Neural cell (in vitro differentiated cells): ENCODE measurements at regions not wholly inside any gene's neighbourhood (a gene's known extent, or its start where the extent isn't known, plus 50 kb on each side); places are given as distances from the start of the nearest gene placed in this dataset.

Experiments
- CTCF ChIP-seq: fragments of 450-650 bp; IDR thresholded peaks from 2 replicates; pipeline ENCODE4 v1.5.1; 2014; ENCODE audit warnings: antibody characterized with exemption, mild to moderate bottlenecking, moderate library complexity; ENCODE audit not compliant: poor library complexity, severe bottlenecking
- EP300 ChIP-seq: fragments of 450-650 bp; conservative IDR thresholded peaks from 2 replicates; pipeline ENCODE4 v1.6.1; 2014; ENCODE audit warnings: antibody characterized with exemption, mild to moderate bottlenecking, moderate library complexity; ENCODE audit not compliant: poor library complexity, severe bottlenecking
- EZH2 ChIP-seq: fragments of 200-600, 300-800 bp; shearing (Covaris generic), sonication (generic); IDR thresholded peaks from 2 replicates; pipeline ENCODE4 v1.6.1; 2014; ENCODE audit warnings: antibody characterized with exemption, low read length, borderline replicate concordance, mild to moderate bottlenecking; ENCODE audit not compliant: insufficient read depth, poor library complexity, severe bottlenecking
- MXI1 ChIP-seq: fragments of 450-650 bp; conservative IDR thresholded peaks from 2 replicates; pipeline ENCODE4 v1.6.1; 2014; ENCODE audit warnings: antibody characterized with exemption, mild to moderate bottlenecking; ENCODE audit not compliant: poor library complexity, severe bottlenecking
- POLR2AphosphoS5 ChIP-seq: IDR thresholded peaks from 2 replicates; pipeline ENCODE4 v1.6.1; 2012
- RAD21 ChIP-seq: fragments of 450-650 bp; conservative IDR thresholded peaks from 2 replicates; pipeline ENCODE4 v1.6.1; 2014; ENCODE audit warnings: antibody characterized with exemption, mild to moderate bottlenecking, moderate library complexity
- REST ChIP-seq: IDR thresholded peaks from 2 replicates; pipeline ENCODE4 v1.6.1; 2012; ENCODE audit warnings: borderline replicate concordance
- SMC3 ChIP-seq: fragments of 450-650 bp; conservative IDR thresholded peaks from 2 replicates; pipeline ENCODE4 v1.6.1; 2014; ENCODE audit warnings: antibody characterized with exemption, mild to moderate bottlenecking, moderate library complexity; ENCODE audit not compliant: poor library complexity
- TAF1 ChIP-seq: IDR thresholded peaks from 2 replicates; pipeline ENCODE4 v1.6.1; 2012; ENCODE audit warnings: low read depth

- TF ChIP-seq CTCF = no peak
- TF ChIP-seq POLR2AphosphoS5 = no peak
- no peak for TF ChIP-seq EZH2
- TF ChIP-seq TAF1 = no peak
- TF ChIP-seq MXI1 = no peak
- TF ChIP-seq EP300 = no peak
- no peak for TF ChIP-seq REST
- no peak for TF ChIP-seq RAD21
- TF ChIP-seq SMC3 = no peak
These were observed 91.4 kb downstream of the CCDC71L start for GRCh38 chr7:106569500-106569929.
